A673 (cell line): ENCODE measurements at regions not wholly inside any gene's neighbourhood (a gene's known extent, or its start where the extent isn't known, plus 50 kb on each side); places are given as distances from the start of the nearest gene placed in this dataset.

Experiments
- BruUV-seq: library from RNA; stranded (reverse); fragments of 400-500 nt; replicated peaks from 2 replicates; lab custom pipeline; 2021; lab: Mats Ljungman, UMichigan
- CTCF ChIA-PET: fragments of 300-600 bp; sonication (Branson Sonifier 250); formaldehyde crosslinking; loops from one replicate; lab custom pipeline; 2022; ENCODE audit warnings: antibody characterized with exemption; lab: Charles Lee
- POLR2A ChIA-PET: fragments of 300-600 bp; sonication (Branson Sonifier 250); formaldehyde crosslinking; loops from one replicate; lab custom pipeline; 2022; ENCODE audit warnings: antibody characterized with exemption; ENCODE audit not compliant: low non-redundant PET; lab: Charles Lee
- DNase-seq: peaks from one replicate; pipeline ENCODE4 v3.0.0-alpha.2; 2015; ENCODE audit warnings: low spot score
- H3K27ac ChIP-seq: fragments of 200-600 bp; sonication (generic); 2 replicates; pipeline ENCODE4 v1.5.1; 2016; ENCODE audit warnings: mixed run types, low read depth, mild to moderate bottlenecking, mixed read lengths, antibody characterized with exemption, low read length; ENCODE audit not compliant: poor library complexity, severe bottlenecking
- H3K27me3 ChIP-seq: fragments of 200-600 bp; sonication (generic); replicated peaks from 2 replicates; pipeline ENCODE4 v1.6.1; 2017; ENCODE audit warnings: mixed run types, low read depth, mild to moderate bottlenecking, mixed read lengths, antibody characterized with exemption, low read length; ENCODE audit not compliant: insufficient read depth, poor library complexity
- H3K36me3 ChIP-seq: fragments of 200-600 bp; sonication (generic); 2 replicates; pipeline ENCODE4 v1.6.1; 2016; ENCODE audit warnings: mixed run types, mild to moderate bottlenecking, mixed read lengths, antibody characterized with exemption, low read length; ENCODE audit not compliant: insufficient read depth, poor library complexity, severe bottlenecking
- H3K4me1 ChIP-seq: fragments of 200-600 bp; sonication (generic); 2 replicates; pipeline ENCODE4 v1.6.1; 2017; ENCODE audit warnings: mixed run types, mild to moderate bottlenecking, mixed read lengths, antibody characterized with exemption, low read length; ENCODE audit not compliant: insufficient read depth, poor library complexity, severe bottlenecking
- H3K4me3 ChIP-seq: fragments of 200-600 bp; sonication (generic); 2 replicates; pipeline ENCODE4 v1.5.1; 2016; ENCODE audit warnings: low read depth, mixed run types, mild to moderate bottlenecking, mixed read lengths, low read length; ENCODE audit not compliant: poor library complexity, severe bottlenecking
- H3K9me3 ChIP-seq: fragments of 200-600 bp; sonication (generic); 2 replicates; pipeline ENCODE4 v1.6.1; 2016; ENCODE audit warnings: mixed run types, low read depth, mild to moderate bottlenecking, mixed read lengths, antibody characterized with exemption, low read length; ENCODE audit not compliant: poor library complexity, severe bottlenecking
- CTCF ChIP-seq: fragments of 300-800, 200-600 bp; sonication (generic); conservative IDR thresholded peaks from 2 replicates; pipeline ENCODE4 v1.5.1; 2017; ENCODE audit warnings: low read depth, mild to moderate bottlenecking, antibody characterized with exemption, low read length, moderate library complexity, mixed read lengths
- EZH2 ChIP-seq: fragments of 200-600 bp; sonication (generic); IDR thresholded peaks from 2 replicates; pipeline ENCODE4 v1.6.1; 2017; ENCODE audit warnings: borderline replicate concordance, low read depth, mild to moderate bottlenecking, mixed read lengths, antibody characterized with exemption, low read length; ENCODE audit not compliant: poor library complexity, severe bottlenecking
- intact Hi-C: fragments of 100-400 bp; cut with micrococcal nuclease; formaldehyde crosslinking; loops from one replicate; pipeline ENCODE4 v1.10.0; 2022; ENCODE audit not compliant: unreplicated experiment

DNA sequence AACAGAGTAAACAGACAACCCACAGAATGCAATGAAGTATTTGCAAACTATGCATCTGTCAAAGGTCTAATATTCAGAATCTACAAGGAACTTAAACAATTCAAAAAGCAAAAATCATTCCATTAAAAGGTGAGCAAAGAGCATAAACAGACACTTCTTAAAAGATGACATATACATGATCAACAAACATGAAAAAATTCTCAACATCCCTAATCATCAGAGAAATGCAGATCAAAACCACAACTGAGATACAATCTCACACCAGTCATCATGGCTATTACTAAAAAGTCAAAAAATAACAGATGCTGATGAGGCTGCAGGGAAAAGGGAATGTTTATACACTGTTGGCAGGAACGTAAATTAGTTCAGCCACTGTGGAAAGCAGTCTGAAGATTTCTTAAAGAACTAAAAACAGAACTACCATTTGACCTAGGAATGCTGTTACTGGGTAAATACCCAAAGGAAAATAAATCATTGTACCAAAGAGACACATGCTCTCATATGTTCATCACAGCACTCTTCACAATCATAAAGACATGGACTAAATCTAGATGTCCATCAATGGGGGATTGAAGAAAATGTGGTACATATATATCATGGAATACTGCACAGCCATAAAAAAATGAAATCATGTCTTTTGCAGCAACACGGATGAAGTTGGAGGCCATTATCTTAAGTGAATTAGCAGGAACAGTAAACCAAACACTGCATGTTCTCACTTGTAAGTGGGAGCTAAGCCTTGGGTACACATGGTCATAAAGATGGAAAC lies 393.3 kb upstream of the CBLB start:
- intact Hi-C loops: no loop called here
- H3K4me1 ChIP-seq: no peaks in the 10 kb centered on the region
- H3K4me3 ChIP-seq: no peak overlapping the region
- CTCF ChIA-PET: no interaction called here
- H3K27ac ChIP-seq: no peak overlapping the region
- H3K36me3 ChIP-seq: no peaks in the 10 kb centered on the region
- TF ChIP-seq EZH2: no peak
- no peak for TF ChIP-seq CTCF
- H3K9me3 ChIP-seq: no peaks in the 10 kb centered on the region
- H3K27me3 ChIP-seq: no peaks in the 10 kb centered on the region
- no TSS peak for BruUV-seq
- no peak for DNase-seq
- POLR2A ChIA-PET: no interaction called here

GRCh38 chr3:106263011-106263410 lies 394.2 kb upstream of the CBLB start:
- H3K4me3 ChIP-seq: no peak overlapping the region
- ChIA-PET POLR2A (no interaction called here), CTCF (no interaction called here)
- H3K27ac ChIP-seq: no peak overlapping the region
- H3K27me3 ChIP-seq: no peaks in the 10 kb centered on the region
- no peaks in the 10 kb centered on the region for H3K36me3 ChIP-seq
- BruUV-seq: no TSS peak
- TF ChIP-seq EZH2 (no peak), CTCF (no peak)
- no peak for DNase-seq
- no peaks in the 10 kb centered on the region for H3K9me3 ChIP-seq
- intact Hi-C loops: no loop called here
- no peaks in the 10 kb centered on the region for H3K4me1 ChIP-seq

GRCh38 chr3:106263546-106263945 lies 394.7 kb upstream of the CBLB start:
- BruUV-seq: no TSS peak
- Histone ChIP-seq H3K36me3 (no peaks in the 10 kb centered on the region), H3K27ac (no peak overlapping the region), H3K9me3 (no peaks in the 10 kb centered on the region), H3K4me1 (no peaks in the 10 kb centered on the region), H3K4me3 (no peak overlapping the region), H3K27me3 (no peaks in the 10 kb centered on the region)
- intact Hi-C loops: no loop called here
- ChIA-PET POLR2A (no interaction called here), CTCF (no interaction called here)
- no peak for DNase-seq
- TF ChIP-seq CTCF: no peak
- no peak for TF ChIP-seq EZH2
